K562 (cell line): ENCODE measurements at regions not wholly inside any gene's neighbourhood (a gene's known extent, or its start where the extent isn't known, plus 50 kb on each side); places are given as distances from the start of the nearest gene placed in this dataset.

Experiments
- ATAC-seq: fragments of 200-7000 bp; cut with Tn5 transposase; 3 replicates; pipeline ENCODE4 v1.9.1; 2020; ENCODE audit warnings: moderate library complexity
- BruUV-seq: library from RNA; stranded (reverse); fragments of 400-500 nt; replicated peaks from 2 replicates; lab custom pipeline; 2021; lab: Mats Ljungman, UMichigan
- CTCF ChIA-PET: fragments of 300-600 bp; formaldehyde crosslinking; extraction: SDS; loops from one replicate; lab custom pipeline; 2021; ENCODE audit warnings: low intra/inter-chr PET ratio; lab: Yijun Ruan, JAX
- POLR2A ChIA-PET: fragments of 300-600, 350-650 bp; sonication (Branson Sonifier 250); formaldehyde crosslinking; extraction: SDS; loops from one replicate; lab custom pipeline; 2021; ENCODE audit warnings: antibody characterized with exemption, inconsistent platforms; lab: Yijun Ruan, JAX
- DNase-seq, 4 experiments: peaks; one replicate each; pipeline versions ENCODE4 v3.0.0 to v3.0.0-alpha.2; 2011 to 2018; ENCODE audit warnings: low spot score in 3 of 4, mixed read lengths in 3 of 4; ENCODE audit errors: extremely low read depth in 1 of 4
- FAIRE-seq: peaks from 2 replicates; lab custom pipeline; 2011; peaks lifted over from hg19 to GRCh38; lab: Jason Lieb, UNC
- H2AFZ ChIP-seq: 2 replicates; pipeline ENCODE4 v1.6.0; 2011; ENCODE audit warnings: low read depth, low read length, control low read depth, inconsistent platforms
- H3K27ac ChIP-seq: fragments of 200-600 bp; 3 replicates; pipeline ENCODE4 v1.8.0; 2011; ENCODE audit warnings: low read depth, mild to moderate bottlenecking, control low read depth, inconsistent platforms, low read length, moderate library complexity, mixed read lengths; ENCODE audit errors: extremely low read depth
- H3K27me3 ChIP-seq, 2 experiments: fragments of 300-600 bp in 1 of 2; 2 replicates in 1 of 2; 3 replicates in 1 of 2; pipeline versions ENCODE4 v1.6.0 to v1.8.0; 2011; ENCODE audit warnings: inconsistent platforms in 2 of 2, low read length in 2 of 2, mild to moderate bottlenecking in 1 of 2, mixed read lengths in 1 of 2, moderate library complexity in 1 of 2; ENCODE audit not compliant: control insufficient read depth in 2 of 2, insufficient read depth in 2 of 2
- H3K36me3 ChIP-seq: fragments of 300-600 bp; 3 replicates; pipeline ENCODE4 v1.8.0; 2011; ENCODE audit warnings: mild to moderate bottlenecking, low read length, inconsistent platforms; ENCODE audit not compliant: control insufficient read depth, insufficient read depth
- H3K4me1 ChIP-seq, 2 experiments: fragments of 200-600 bp in 1 of 2; replicated peaks in 1 of 2; 2 replicates in 1 of 2; 3 replicates in 1 of 2; pipeline versions ENCODE4 v1.5.1 to v1.8.0; 2011; ENCODE audit warnings: inconsistent platforms in 2 of 2, low read length in 2 of 2, mild to moderate bottlenecking in 1 of 2, mixed read lengths in 1 of 2, moderate library complexity in 1 of 2; ENCODE audit not compliant: control insufficient read depth in 2 of 2, insufficient read depth in 2 of 2
- H3K4me2 ChIP-seq: 2 replicates; pipeline ENCODE4 v1.6.1; 2011; ENCODE audit warnings: low read length, control low read depth, inconsistent platforms, mixed read lengths; ENCODE audit not compliant: insufficient read depth
- H3K4me3 ChIP-seq: fragments of 200-600 bp; sonication (generic), shearing (Covaris generic); 2 replicates; pipeline ENCODE4 v1.5.1; 2016; ENCODE audit warnings: control low read depth, inconsistent platforms
- H3K79me2 ChIP-seq: fragments of 200-600 bp; 3 replicates; pipeline ENCODE4 v1.8.0; 2011; ENCODE audit warnings: low read length, inconsistent platforms; ENCODE audit not compliant: control insufficient read depth, insufficient read depth
- H3K9ac ChIP-seq, 2 experiments: 2 replicates each; pipeline versions ENCODE4 v1.6.0 to v1.6.1; 2011; ENCODE audit warnings: low read depth in 2 of 2, low read length in 2 of 2, control low read depth in 1 of 2, inconsistent platforms in 1 of 2, mild to moderate bottlenecking in 1 of 2, mixed read lengths in 1 of 2; ENCODE audit not compliant: insufficient read depth in 1 of 2
- H3K9me1 ChIP-seq: one replicate; pipeline ENCODE4 v1.6.0; 2011; ENCODE audit warnings: inconsistent platforms, mild to moderate bottlenecking, low read length, moderate library complexity; ENCODE audit not compliant: control insufficient read depth, insufficient read depth
- H3K9me3 ChIP-seq: replicated peaks from 2 replicates; pipeline ENCODE4 v1.5.1; 2011; ENCODE audit warnings: low read depth, low read length, inconsistent platforms; ENCODE audit not compliant: control insufficient read depth, insufficient read depth
- H4K20me1 ChIP-seq: replicated peaks from 2 replicates; pipeline ENCODE4 v1.6.1; 2011; ENCODE audit warnings: low read length, inconsistent platforms, mixed read lengths; ENCODE audit not compliant: control insufficient read depth, insufficient read depth
- ETV1 ChIP-seq: fragments of 450-650 bp; conservative IDR thresholded peaks from 2 replicates; pipeline ENCODE4 v1.6.1; 2016; ENCODE audit warnings: missing genetic modification characterization, control low read depth, low read depth, missing compliant biosample characterization
- KLF10 ChIP-seq: fragments of 250-450 bp; sonication (Bioruptor Pico); IDR thresholded peaks from 2 replicates; pipeline ENCODE4 v1.6.1; 2021; ENCODE audit warnings: matching md5 sums
- PCBP2 ChIP-seq: fragments of 200-400 bp; formaldehyde crosslinking; IDR thresholded peaks from 2 replicates; pipeline ENCODE4 v1.6.1; 2018; ENCODE audit warnings: low read length, low read depth, mild to moderate bottlenecking, moderate library complexity; ENCODE audit not compliant: poor library complexity, severe bottlenecking
- RCOR1 ChIP-seq, 2 experiments: IDR thresholded peaks; 2 replicates each; pipeline ENCODE4 v1.6.1; 2012; ENCODE audit warnings: low read depth in 2 of 2, low read length in 2 of 2, borderline replicate concordance in 1 of 2, improper control_type of control experiment in 1 of 2
- SMARCA5 ChIP-seq: fragments of 450-650 bp; IDR thresholded peaks from 2 replicates; pipeline ENCODE4 v1.6.1; 2016
- SMARCC2 ChIP-seq: fragments of 450-650 bp; IDR thresholded peaks from 2 replicates; pipeline ENCODE4 v1.6.1; 2017; ENCODE audit warnings: antibody characterized with exemption, moderate library complexity, mild to moderate bottlenecking, low read depth
- SP2 ChIP-seq: IDR thresholded peaks from 2 replicates; pipeline ENCODE4 v1.6.1; 2011; ENCODE audit warnings: mild to moderate bottlenecking, low read depth, low read length, moderate library complexity; ENCODE audit not compliant: poor library complexity, severe bottlenecking; ENCODE audit errors: extremely low read depth
- TARDBP ChIP-seq: fragments of 450-650 bp; IDR thresholded peaks from 2 replicates; pipeline ENCODE4 v1.6.1; 2016
- TFAM ChIP-seq: fragments of 250-450 bp; sonication (Bioruptor Pico); conservative IDR thresholded peaks from 2 replicates; pipeline ENCODE4 v1.5.0; 2021; ENCODE audit warnings: mild to moderate bottlenecking, moderate library complexity
- WGBS: fragments of 100-300 bp; shearing (Covaris generic); methylation state at CpG from one replicate; pipeline ENCODE4 v1.1.6; 2016; ENCODE audit warnings: low coverage, mixed read lengths; ENCODE audit not compliant: insufficient coverage; ENCODE audit errors: missing lambda C conversion rate; 5-methylcytosine and 5-hydroxymethylcytosine counted together
- in situ Hi-C: fragments of 300-500 bp; cut with MboI; formaldehyde crosslinking; loops from 4 replicates; pipeline ENCODE4 v1.15.0; 2018; ENCODE audit warnings: inconsistent platforms, mixed read lengths
- intact Hi-C: fragments of 100-400 bp; cut with micrococcal nuclease; formaldehyde crosslinking; loops from 2 replicates; pipeline ENCODE4 v1.14.2; 2022
- TF ChIP-seq, protein P1 (sequence below): fragments of 450-650 bp; IDR thresholded peaks from 2 replicates; pipeline ENCODE4 v1.6.1; 2016; ENCODE audit warnings: antibody characterized with exemption
- TF ChIP-seq, protein P2 (sequence below), 2 experiments: IDR thresholded peaks; 2 replicates each; pipeline ENCODE4 v1.6.1; 2012; ENCODE audit warnings: improper control_type of control experiment in 2 of 2, low read depth in 2 of 2, low read length in 2 of 2, borderline replicate concordance in 1 of 2

- Histone ChIP-seq H3K4me2 (no peak overlapping the region), H2AFZ (no peak overlapping the region), H3K9me3 (no peaks in the 10 kb centered on the region), H3K4me1 (no peaks in the 10 kb centered on the region), H3K9me1 (no peaks in the 10 kb centered on the region), H3K4me3 (no peak overlapping the region), H3K9ac (no peak overlapping the region), H3K36me3 (no peaks in the 10 kb centered on the region), H3K27ac (no peak overlapping the region), H4K20me1 (no peaks in the 10 kb centered on the region), H3K79me2 (no peaks in the 10 kb centered on the region), H3K27me3 (no peaks in the 10 kb centered on the region)
- DNase-seq (no peak), ATAC-seq (no peak), FAIRE-seq (no peak)
- intact Hi-C loops = no loop called here
- 0% methylated on average over 1 of the region's 1 CpG for WGBS
- no TSS peak for BruUV-seq
- in situ Hi-C loops = no loop called here
- POLR2A ChIA-PET = no interaction called here
- CTCF ChIA-PET = no interaction called here
- TF ChIP-seq SP2 (no peak), TFAM (CRISPR knock-in tag) (no peak), RCOR1 (IDR thresholded peaks at IDR 0.05; ENCODE audit: borderline replicate concordance in 1 of 2, low read depth in 2 of 2, low read length in 2 of 2) (no peak), ETV1 (no peak), PCBP2 (no peak), SMARCA5 (no peak), KLF10 (CRISPR knock-in tag) (no peak), TARDBP (no peak), SMARCC2 (no peak)
- TF ChIP-seq, protein P1, sequence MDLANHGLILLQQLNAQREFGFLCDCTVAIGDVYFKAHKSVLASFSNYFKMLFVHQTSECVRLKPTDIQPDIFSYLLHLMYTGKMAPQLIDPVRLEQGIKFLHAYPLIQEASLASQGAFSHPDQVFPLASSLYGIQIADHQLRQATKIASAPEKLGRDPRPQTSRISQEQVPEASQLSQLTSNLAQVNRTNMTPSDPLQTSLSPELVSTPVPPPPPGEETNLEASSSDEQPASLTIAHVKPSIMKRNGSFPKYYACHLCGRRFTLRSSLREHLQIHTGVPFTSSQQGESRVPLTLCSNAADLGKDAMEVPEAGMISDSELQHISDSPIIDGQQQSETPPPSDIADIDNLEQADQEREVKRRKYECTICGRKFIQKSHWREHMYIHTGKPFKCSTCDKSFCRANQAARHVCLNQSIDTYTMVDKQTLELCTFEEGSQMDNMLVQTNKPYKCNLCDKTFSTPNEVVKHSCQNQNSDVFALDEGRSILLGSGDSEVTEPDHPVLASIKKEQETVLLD = no peak
- TF ChIP-seq, protein P2, sequence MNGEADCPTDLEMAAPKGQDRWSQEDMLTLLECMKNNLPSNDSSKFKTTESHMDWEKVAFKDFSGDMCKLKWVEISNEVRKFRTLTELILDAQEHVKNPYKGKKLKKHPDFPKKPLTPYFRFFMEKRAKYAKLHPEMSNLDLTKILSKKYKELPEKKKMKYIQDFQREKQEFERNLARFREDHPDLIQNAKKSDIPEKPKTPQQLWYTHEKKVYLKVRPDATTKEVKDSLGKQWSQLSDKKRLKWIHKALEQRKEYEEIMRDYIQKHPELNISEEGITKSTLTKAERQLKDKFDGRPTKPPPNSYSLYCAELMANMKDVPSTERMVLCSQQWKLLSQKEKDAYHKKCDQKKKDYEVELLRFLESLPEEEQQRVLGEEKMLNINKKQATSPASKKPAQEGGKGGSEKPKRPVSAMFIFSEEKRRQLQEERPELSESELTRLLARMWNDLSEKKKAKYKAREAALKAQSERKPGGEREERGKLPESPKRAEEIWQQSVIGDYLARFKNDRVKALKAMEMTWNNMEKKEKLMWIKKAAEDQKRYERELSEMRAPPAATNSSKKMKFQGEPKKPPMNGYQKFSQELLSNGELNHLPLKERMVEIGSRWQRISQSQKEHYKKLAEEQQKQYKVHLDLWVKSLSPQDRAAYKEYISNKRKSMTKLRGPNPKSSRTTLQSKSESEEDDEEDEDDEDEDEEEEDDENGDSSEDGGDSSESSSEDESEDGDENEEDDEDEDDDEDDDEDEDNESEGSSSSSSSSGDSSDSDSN (IDR thresholded peaks at IDR 0.05; ENCODE audit: borderline replicate concordance in 1 of 2, low read depth in 2 of 2, low read length in 2 of 2) = no peak
Measured at GRCh38 chr12:126437934-126438333, 1372.7 kb downstream of the AACS start.
